CD14-positive monocyte (primary cell): ENCODE measurements at regions not wholly inside any gene's neighbourhood (a gene's known extent, or its start where the extent isn't known, plus 50 kb on each side); places are given as distances from the start of the nearest gene placed in this dataset.

ENCODE experiments used
- DNase-seq, 3 donors: peaks; one replicate each; pipeline ENCODE4 v3.0.0-alpha.2; 2011 to 2022
- H2AFZ ChIP-seq: 2 replicates; pipeline ENCODE4 v1.6.0; 2012; ENCODE audit warnings: mild to moderate bottlenecking, low read depth, low read length, inconsistent platforms; ENCODE audit not compliant: insufficient read depth, poor library complexity, severe bottlenecking
- H3K27ac ChIP-seq, 2 donors: 1 replicate in 1 of 2; 2 replicates in 1 of 2; pipeline ENCODE4 v1.5.1; 2012 to 2013; ENCODE audit warnings: low read length in 2 of 2, control low read depth in 1 of 2, inconsistent platforms in 1 of 2, low read depth in 1 of 2, mild to moderate bottlenecking in 1 of 2
- H3K27me3 ChIP-seq, 2 donors: one replicate each; pipeline versions ENCODE4 v1.6.0 to v1.6.1; 2011 to 2013; ENCODE audit warnings: low read length in 2 of 2; ENCODE audit not compliant: control insufficient read depth in 2 of 2, insufficient read depth in 2 of 2
- H3K36me3 ChIP-seq, 2 donors: replicated peaks in 1 of 2; 1 replicate in 1 of 2; 2 replicates in 1 of 2; pipeline versions ENCODE4 v1.5.1 to v1.6.1; 2012 to 2013; ENCODE audit warnings: low read length in 2 of 2, control low read depth in 1 of 2, inconsistent platforms in 1 of 2, mild to moderate bottlenecking in 1 of 2; ENCODE audit not compliant: insufficient read depth in 2 of 2, control insufficient read depth in 1 of 2
- H3K4me1 ChIP-seq, 2 donors: 1 replicate in 1 of 2; 2 replicates in 1 of 2; pipeline versions ENCODE4 v1.5.1 to v1.6.1; 2012 to 2013; ENCODE audit warnings: low read length in 2 of 2, control low read depth in 1 of 2, inconsistent platforms in 1 of 2, mild to moderate bottlenecking in 1 of 2, moderate library complexity in 1 of 2; ENCODE audit not compliant: insufficient read depth in 2 of 2, control insufficient read depth in 1 of 2
- H3K4me2 ChIP-seq: replicated peaks from 2 replicates; pipeline ENCODE3; 2012; ENCODE audit warnings: low read length, moderate library complexity, mild to moderate bottlenecking; ENCODE audit not compliant: poor library complexity, severe bottlenecking; ENCODE audit errors: extremely low read depth
- H3K4me3 ChIP-seq, 3 experiments: fragments of 200-600 bp in 1 of 3; sonication (generic) in 1 of 3; replicated peaks in 1 of 3; 1 replicate in 2 of 3; 2 replicates in 1 of 3; pipeline ENCODE4 v1.5.1; 2011 to 2013; ENCODE audit warnings: low read length in 3 of 3, mild to moderate bottlenecking in 3 of 3, control low read depth in 2 of 3, low read depth in 2 of 3, inconsistent platforms in 1 of 3, moderate library complexity in 1 of 3
- H3K79me2 ChIP-seq: 2 replicates; pipeline ENCODE4 v1.6.0; 2012; ENCODE audit warnings: mild to moderate bottlenecking, control low read depth, inconsistent platforms, low read length, moderate library complexity; ENCODE audit not compliant: insufficient read depth
- H3K9ac ChIP-seq: 2 replicates; pipeline ENCODE4 v1.6.0; 2017; ENCODE audit warnings: low read length, mild to moderate bottlenecking; ENCODE audit not compliant: insufficient read depth, poor library complexity, severe bottlenecking
- H3K9me3 ChIP-seq, 2 donors: replicated peaks in 1 of 2; 1 replicate in 1 of 2; 2 replicates in 1 of 2; pipeline versions ENCODE4 v1.5.1 to v1.6.1; 2012 to 2013; ENCODE audit warnings: low read length in 2 of 2, control low read depth in 1 of 2; ENCODE audit not compliant: control insufficient read depth in 1 of 2, insufficient read depth in 1 of 2
- H4K20me1 ChIP-seq: 2 replicates; pipeline ENCODE4 v1.6.0; 2012; ENCODE audit warnings: mild to moderate bottlenecking, low read length, control low read depth, moderate library complexity; ENCODE audit not compliant: insufficient read depth
- H3K27ac Mint-ChIP-seq, 7 donors: one replicate each; pipeline ENCODE4 v1.8.0; 2020; ENCODE audit warnings: mild to moderate bottlenecking in 7 of 7, mixed read lengths in 7 of 7, moderate library complexity in 6 of 7, inconsistent platforms in 2 of 7
- H3K27me3 Mint-ChIP-seq, 3 donors: one replicate each; pipeline ENCODE4 v1.8.0; 2021 to 2022; ENCODE audit warnings: low read depth in 3 of 3, mild to moderate bottlenecking in 3 of 3, mixed read lengths in 3 of 3, moderate library complexity in 3 of 3, inconsistent platforms in 1 of 3
- H3K36me3 Mint-ChIP-seq, 2 donors: one replicate each; pipeline ENCODE4 v1.8.0; 2020; ENCODE audit warnings: mixed read lengths in 2 of 2, inconsistent platforms in 1 of 2, mild to moderate bottlenecking in 1 of 2
- H3K4me1 Mint-ChIP-seq: one replicate; pipeline ENCODE4 v1.8.0; 2020; ENCODE audit warnings: mild to moderate bottlenecking, mixed read lengths
- H3K4me3 Mint-ChIP-seq, 2 donors: one replicate each; pipeline ENCODE4 v1.8.0; 2020; ENCODE audit warnings: mild to moderate bottlenecking in 2 of 2, mixed read lengths in 2 of 2, moderate library complexity in 1 of 2
- H3K9me3 Mint-ChIP-seq, 7 donors: one replicate each; pipeline ENCODE4 v1.8.0; 2020 to 2022; ENCODE audit warnings: mixed read lengths in 7 of 7, mild to moderate bottlenecking in 6 of 7, moderate library complexity in 6 of 7, inconsistent platforms in 2 of 7
- CTCF ChIP-seq: fragments of 200-600 bp; IDR thresholded peaks from one replicate; pipeline ENCODE4 v1.8.0; 2022; ENCODE audit warnings: antibody characterized with exemption, mild to moderate bottlenecking
- WGBS: methylation state at CpG from one replicate; pipeline ENCODE4 v1.1.5; 2013; ENCODE audit warnings: missing lambda C conversion rate; ENCODE audit not compliant: insufficient coverage; 5-methylcytosine and 5-hydroxymethylcytosine counted together
- intact Hi-C, 2 donors: fragments of 100-400 bp; cut with micrococcal nuclease; formaldehyde crosslinking; loops; one replicate each; pipeline versions ENCODE4 v1.15.0 to v1.15.1; 2023

GRCh38 chr13:106355866-106356265, 179.6 kb downstream of the EFNB2 start:
- Histone ChIP-seq H3K9ac (no peak overlapping the region), H2AFZ (no peak overlapping the region), H3K27me3 (no peaks in the 10 kb centered on the region), H3K9me3 (peaks cover 8 to 10% of the 10 kb centered on the region in 2 donors), H3K79me2 (no peaks in the 10 kb centered on the region), H3K4me2 (no peak overlapping the region), H3K36me3 (no peaks in the 10 kb centered on the region), H3K4me1 (no peaks in the 10 kb centered on the region), H3K27ac (no peak overlapping the region), H4K20me1 (no peaks in the 10 kb centered on the region), H3K4me3 (no peak overlapping the region)
- Mint-ChIP-seq H3K9me3 (peaks cover 2 to 22% (median 6%) of the 10 kb centered on the region in 7 donors), H3K36me3 (no peaks in the 10 kb centered on the region), H3K4me3 (no peak overlapping the region), H3K4me1 (no peaks in the 10 kb centered on the region), H3K27me3 (peaks cover 0 to 5% (median 5%) of the 10 kb centered on the region in 3 donors), H3K27ac (no peak overlapping the region)
- no peak for DNase-seq
- no peak for TF ChIP-seq CTCF
- 92% methylated on average over 6 of the region's 6 CpGs for WGBS
- intact Hi-C loops, result no loop called here

- no peaks in the 10 kb centered on the region for H3K36me3 Mint-ChIP-seq
- Histone ChIP-seq H3K9me3 (peaks cover 3 to 7% of the 10 kb centered on the region in 2 donors), H3K4me2 (no peak overlapping the region), H4K20me1 (no peaks in the 10 kb centered on the region), H3K27me3 (peaks cover 0 to 5% of the 10 kb centered on the region in 2 donors), H3K4me1 (no peaks in the 10 kb centered on the region), H3K27ac (no peak overlapping the region), H3K79me2 (no peaks in the 10 kb centered on the region), H3K36me3 (no peaks in the 10 kb centered on the region), H3K9ac (no peak overlapping the region), H3K4me3 (no peak overlapping the region), H2AFZ (no peak overlapping the region)
- intact Hi-C loops, result no loop called here
- H3K9me3 Mint-ChIP-seq, result peaks cover 2 to 16% (median 4%) of the 10 kb centered on the region in 7 donors
- no peak for DNase-seq
- 88% methylated on average over 1 of the region's 3 CpGs for WGBS
- no peaks in the 10 kb centered on the region for H3K4me1 Mint-ChIP-seq
- peaks cover 0 to 8% (median 5%) of the 10 kb centered on the region in 3 donors for H3K27me3 Mint-ChIP-seq
- no peak overlapping the region for H3K4me3 Mint-ChIP-seq
- no peak overlapping the region for H3K27ac Mint-ChIP-seq
- TF ChIP-seq CTCF, result no peak
These were observed 180.5 kb downstream of the EFNB2 start for GRCh38 chr13:106354961-106355360.
